Lower leg skin (tissue), 4 donors: ENCODE measurements at regions not wholly inside any gene's neighbourhood (a gene's known extent, or its start where the extent isn't known, plus 50 kb on each side); places are given as distances from the start of the nearest gene placed in this dataset.

Experiments used
- DNase-seq, 2 donors: peaks; one replicate each; pipeline ENCODE4 v3.0.0-alpha.2; 2019; ENCODE audit warnings: low spot score in 2 of 2
- H3K4me3 ChIP-seq: fragments of 200-600 bp; sonication (generic); 2 replicates; pipeline ENCODE4 v1.5.1; 2017; ENCODE audit warnings: mild to moderate bottlenecking, low read depth; ENCODE audit not compliant: poor library complexity, severe bottlenecking
- CTCF ChIP-seq, 3 donors: fragments of 450-650 bp; IDR thresholded peaks; one replicate each; pipeline ENCODE4 v1.5.1; 2016; ENCODE audit warnings: antibody characterized with exemption in 3 of 3, mild to moderate bottlenecking in 3 of 3, moderate library complexity in 2 of 3
- POLR2A ChIP-seq, 2 donors: fragments of 450-650 bp; IDR thresholded peaks; one replicate each; pipeline ENCODE4 v1.6.1; 2016 to 2017; ENCODE audit warnings: antibody characterized with exemption in 2 of 2, mild to moderate bottlenecking in 1 of 2, moderate library complexity in 1 of 2
- WGBS, 2 donors: methylation state at CpG; one replicate each; pipeline ENCODE4 v1.1.5; 2018; 5-methylcytosine and 5-hydroxymethylcytosine counted together
- intact Hi-C: fragments of 100-400 bp; cut with DNase I; formaldehyde crosslinking; loops from one replicate; pipeline ENCODE4 v1.15.0; 2023; ENCODE audit warnings: low total_unique reads

GRCh38 chr4:31069151-31069550 is 349.0 kb downstream of the PCDH7 start:
- 79 to 80% methylated on average over 1 of the region's 1 CpG for WGBS, 2 donors

GRCh38 chr4:31071508-31072486 is 351.6 kb downstream of the PCDH7 start:
- no peak overlapping the region for H3K4me3 ChIP-seq
- 51 to 60% methylated on average over 3 of the region's 3 CpGs for WGBS, 2 donors
- DNase-seq, result no peak
- intact Hi-C loops, result no loop called here
- TF ChIP-seq CTCF (IDR thresholded peaks at IDR 0.05) (no peak), POLR2A (IDR thresholded peaks at IDR 0.05) (no peak)

More at GRCh38 chr4:31069151-31069550, 349.0 kb downstream of the PCDH7 start:
- DNase-seq, result no peak
- no peak overlapping the region for H3K4me3 ChIP-seq
- intact Hi-C loops, result no loop called here
- TF ChIP-seq CTCF (IDR thresholded peaks at IDR 0.05) (no peak), POLR2A (IDR thresholded peaks at IDR 0.05) (no peak)

- TF ChIP-seq POLR2A (IDR thresholded peaks at IDR 0.05) (no peak), CTCF (IDR thresholded peaks at IDR 0.05) (no peak)
- no peak for DNase-seq
Observed at GRCh38 chr4:31075969-31076368, 355.8 kb downstream of the PCDH7 start.

GRCh38 chr4:31078661-31079060 is 358.5 kb downstream of the PCDH7 start:
- no peak overlapping the region for H3K4me3 ChIP-seq
- intact Hi-C loops, result no loop called here
- TF ChIP-seq POLR2A (IDR thresholded peaks at IDR 0.05) (no peak), CTCF (IDR thresholded peaks at IDR 0.05) (no peak)
- WGBS, 2 donors, result 90 to 93% methylated on average over 1 of the region's 1 CpG
- DNase-seq, result no peak

More at GRCh38 chr4:31075969-31076368, 355.8 kb downstream of the PCDH7 start:
- WGBS, 2 donors, result 0 to 34% methylated on average over 1 of the region's 1 CpG
- intact Hi-C loops, result no loop called here
- no peak overlapping the region for H3K4me3 ChIP-seq

GRCh38 chr4:31080887-31081286 is 360.7 kb downstream of the PCDH7 start:
- TF ChIP-seq POLR2A (IDR thresholded peaks at IDR 0.05), result no peak
- no peak for TF ChIP-seq CTCF (IDR thresholded peaks at IDR 0.05)
- no peak for DNase-seq
- intact Hi-C loops, result no loop called here
- WGBS, 2 donors, result 79 to 85% methylated on average over 3 of the region's 3 CpGs
- H3K4me3 ChIP-seq, result no peak overlapping the region
